Renal cortical epithelial cell (primary cell): ENCODE measurements at regions not wholly inside any gene's neighbourhood (a gene's known extent, or its start where the extent isn't known, plus 50 kb on each side); places are given as distances from the start of the nearest gene placed in this dataset.

Source experiments
- DNase-seq: peaks from one replicate; pipeline ENCODE4 v3.0.0-alpha.2; 2011; ENCODE audit warnings: low read depth

GRCh38 chr7:18201350-18201749, 173.7 kb upstream of the PRPS1L1 start:
- no peak for DNase-seq

GRCh38 chr7:18202315-18203045, 174.8 kb upstream of the PRPS1L1 start:
- no peak for DNase-seq

GRCh38 chr7:18206331-18206730, 178.7 kb upstream of the PRPS1L1 start:
- no peak for DNase-seq

- DNase-seq, result no peak
Observed at GRCh38 chr7:18208921-18209320, 181.3 kb upstream of the PRPS1L1 start.

- DNase-seq, result no peak
Observed at GRCh38 chr7:18210377-18210776, 182.7 kb upstream of the PRPS1L1 start.

- no peak for DNase-seq
Observed at GRCh38 chr7:18210788-18211187, 183.1 kb upstream of the PRPS1L1 start.

- DNase-seq, result no peak
Observed at GRCh38 chr7:18212308-18212707, 184.7 kb upstream of the PRPS1L1 start.

GRCh38 chr7:18212758-18213157, 185.1 kb upstream of the PRPS1L1 start:
- no peak for DNase-seq

- no peak for DNase-seq
Observed at GRCh38 chr7:18213652-18214051, 186.0 kb upstream of the PRPS1L1 start.

- DNase-seq, result no peak
Observed at GRCh38 chr7:18216270-18216669, 188.6 kb upstream of the PRPS1L1 start.

- DNase-seq, result no peak
Observed at GRCh38 chr7:18221377-18222293, 194.0 kb upstream of the PRPS1L1 start.

GRCh38 chr7:18222636-18223035, 195.0 kb upstream of the PRPS1L1 start:
- no peak for DNase-seq

- DNase-seq, result no peak
Observed at GRCh38 chr7:18224138-18224537, 196.5 kb upstream of the PRPS1L1 start.

- no peak for DNase-seq
Observed at GRCh38 chr7:18225067-18225466, 197.4 kb upstream of the PRPS1L1 start.

- DNase-seq, result no peak
Observed at GRCh38 chr7:18226598-18226997, 199.0 kb upstream of the PRPS1L1 start.

- no peak for DNase-seq
Observed at GRCh38 chr7:18228686-18229085, 201.0 kb upstream of the PRPS1L1 start.

GRCh38 chr7:18230271-18230670, 202.6 kb upstream of the PRPS1L1 start:
- DNase-seq, result no peak

GRCh38 chr7:18231854-18232253, 204.2 kb upstream of the PRPS1L1 start:
- no peak for DNase-seq

GRCh38 chr7:18234519-18234918, 206.9 kb upstream of the PRPS1L1 start:
- no peak for DNase-seq

- no peak for DNase-seq
Observed at GRCh38 chr7:18235819-18236218, 208.2 kb upstream of the PRPS1L1 start.

GRCh38 chr7:18239212-18239611, 211.6 kb upstream of the PRPS1L1 start:
- no peak for DNase-seq

- DNase-seq, result no peak
Observed at GRCh38 chr7:18241543-18242231, 214.0 kb upstream of the PRPS1L1 start.
